IMR-90 (cell line): ENCODE measurements at regions not wholly inside any gene's neighbourhood (a gene's known extent, or its start where the extent isn't known, plus 50 kb on each side); places are given as distances from the start of the nearest gene placed in this dataset. TPM values are rescaled to one million over a fixed set of nuclear protein-coding genes. Genes with fewer than 3 reads are reported as not detected.

ENCODE experiments used
- ATAC-seq: fragments of 200-7000 bp; cut with Tn5 transposase; 2 replicates; pipeline ENCODE4 v1.9.1; 2020; ENCODE audit warnings: low read depth, mild to moderate bottlenecking, moderate library complexity
- BruUV-seq: library from RNA; stranded (reverse); fragments of 400-500 nt; replicated peaks from 2 replicates; lab custom pipeline; 2021; lab: Mats Ljungman, UMichigan
- CTCF ChIA-PET: fragments of 300-600 bp; formaldehyde crosslinking; extraction: SDS; loops from one replicate; lab custom pipeline; 2021; ENCODE audit warnings: antibody characterized with exemption; lab: Yijun Ruan, JAX
- POLR2A ChIA-PET: fragments of 300-600 bp; sonication (Branson Sonifier 250); formaldehyde crosslinking; loops from one replicate; lab custom pipeline; 2022; ENCODE audit warnings: antibody characterized with exemption; ENCODE audit not compliant: unreplicated experiment; lab: Charles Lee
- DNase-seq: peaks from one replicate; pipeline ENCODE4 v3.0.0; 2013
- H2AFZ ChIP-seq: replicated peaks from 2 replicates; pipeline ENCODE3; 2013; ENCODE audit warnings: low read length, mild to moderate bottlenecking; ENCODE audit not compliant: poor library complexity
- H2AK5ac ChIP-seq: 2 replicates; pipeline ENCODE4 v1.6.1; 2013; ENCODE audit warnings: low read depth, low read length, inconsistent platforms
- H2AK9ac ChIP-seq: replicated peaks from 2 replicates; pipeline ENCODE3; 2013; ENCODE audit warnings: mild to moderate bottlenecking, low read depth, low read length, moderate library complexity; ENCODE audit not compliant: poor library complexity
- H2BK120ac ChIP-seq: 2 replicates; pipeline ENCODE4 v1.6.1; 2013; ENCODE audit warnings: low read depth, low read length, inconsistent platforms
- H2BK15ac ChIP-seq: 3 replicates; pipeline ENCODE4 v1.6.1; 2013; ENCODE audit warnings: low read depth, low read length, inconsistent platforms
- H2BK20ac ChIP-seq: 2 replicates; pipeline ENCODE4 v1.6.1; 2013; ENCODE audit warnings: low read depth, mild to moderate bottlenecking, inconsistent platforms, low read length, moderate library complexity
- H2BK5ac ChIP-seq: 2 replicates; pipeline ENCODE4 v1.6.1; 2013; ENCODE audit warnings: mild to moderate bottlenecking, low read depth, low read length, inconsistent platforms; ENCODE audit not compliant: poor library complexity, severe bottlenecking
- H3K14ac ChIP-seq: replicated peaks from 2 replicates; pipeline ENCODE4 v1.6.1; 2013; ENCODE audit warnings: low read depth, low read length, inconsistent platforms
- H3K18ac ChIP-seq: 2 replicates; pipeline ENCODE4 v1.6.1; 2013; ENCODE audit warnings: low read depth, low read length, control low read depth
- H3K23ac ChIP-seq: 2 replicates; pipeline ENCODE4 v1.6.1; 2013; ENCODE audit warnings: low read depth, low read length, inconsistent platforms
- H3K27ac ChIP-seq: 2 replicates; pipeline ENCODE4 v1.5.1; 2013; ENCODE audit warnings: mild to moderate bottlenecking, control low read depth, low read length; ENCODE audit not compliant: insufficient read depth
- H3K27me3 ChIP-seq: 2 replicates; pipeline ENCODE4 v1.6.1; 2013; ENCODE audit warnings: low read length; ENCODE audit not compliant: control insufficient read depth, insufficient read depth
- H3K36me3 ChIP-seq: 2 replicates; pipeline ENCODE4 v1.6.1; 2013; ENCODE audit warnings: low read length, mixed read lengths; ENCODE audit not compliant: control insufficient read depth, insufficient read depth
- H3K4ac ChIP-seq: 2 replicates; pipeline ENCODE4 v1.6.1; 2013; ENCODE audit warnings: low read depth, low read length, inconsistent platforms
- H3K4me1 ChIP-seq: 2 replicates; pipeline ENCODE4 v1.6.1; 2013; ENCODE audit warnings: low read length, mixed read lengths; ENCODE audit not compliant: control insufficient read depth, insufficient read depth
- H3K4me2 ChIP-seq: 2 replicates; pipeline ENCODE4 v1.6.1; 2013; ENCODE audit warnings: low read depth, mild to moderate bottlenecking, control low read depth, low read length, moderate library complexity
- H3K4me3 ChIP-seq: 2 replicates; pipeline ENCODE4 v1.5.1; 2013; ENCODE audit warnings: low read depth, mild to moderate bottlenecking, control low read depth, low read length, moderate library complexity; ENCODE audit not compliant: insufficient read depth
- H3K56ac ChIP-seq: 2 replicates; pipeline ENCODE4 v1.6.1; 2013; ENCODE audit warnings: low read length, inconsistent platforms; ENCODE audit not compliant: insufficient read depth; ENCODE audit errors: extremely low read depth
- H3K79me1 ChIP-seq, 2 experiments: 2 replicates each; pipeline ENCODE4 v1.6.1; 2013; ENCODE audit warnings: low read length in 2 of 2, inconsistent platforms in 1 of 2, low read depth in 1 of 2
- H3K9ac ChIP-seq: 2 replicates; pipeline ENCODE4 v1.6.1; 2013; ENCODE audit warnings: low read depth, low read length, control low read depth
- H3K9me1 ChIP-seq: 2 replicates; pipeline ENCODE4 v1.6.1; 2013; ENCODE audit warnings: low read length, inconsistent platforms; ENCODE audit not compliant: insufficient read depth
- H3K9me3 ChIP-seq: 2 replicates; pipeline ENCODE4 v1.6.1; 2013; ENCODE audit warnings: low read length; ENCODE audit not compliant: control insufficient read depth, insufficient read depth
- H4K20me1 ChIP-seq: 2 replicates; pipeline ENCODE4 v1.6.1; 2013; ENCODE audit warnings: low read length, inconsistent platforms; ENCODE audit not compliant: insufficient read depth
- H4K5ac ChIP-seq: 2 replicates; pipeline ENCODE4 v1.6.1; 2013; ENCODE audit warnings: mild to moderate bottlenecking, low read depth, low read length, control low read depth
- H4K8ac ChIP-seq, 2 experiments: 2 replicates each; pipeline ENCODE4 v1.6.1; 2013; ENCODE audit warnings: low read depth in 2 of 2, low read length in 2 of 2, control low read depth in 1 of 2, inconsistent platforms in 1 of 2
- H4K91ac ChIP-seq: 2 replicates; pipeline ENCODE4 v1.6.1; 2013; ENCODE audit warnings: low read depth, low read length, inconsistent platforms; ENCODE audit not compliant: insufficient read depth
- BHLHE40 ChIP-seq: fragments of 150-350 bp; IDR thresholded peaks from 2 replicates; pipeline ENCODE4 v1.6.1; 2016; ENCODE audit warnings: mild to moderate bottlenecking, low read depth, low read length
- CEBPB ChIP-seq: IDR thresholded peaks from 2 replicates; pipeline ENCODE4 v1.6.1; 2012; ENCODE audit warnings: low read depth, low read length, improper control_type of control experiment
- FOS ChIP-seq: fragments of 150-350 bp; IDR thresholded peaks from 2 replicates; pipeline ENCODE4 v1.6.1; 2016; ENCODE audit warnings: low read depth, low read length
- MAFK ChIP-seq: IDR thresholded peaks from 2 replicates; pipeline ENCODE4 v1.6.1; 2012; ENCODE audit warnings: low read depth, low read length, improper control_type of control experiment
- MXI1 ChIP-seq: IDR thresholded peaks from 2 replicates; pipeline ENCODE4 v1.6.1; 2012; ENCODE audit warnings: low read depth, mild to moderate bottlenecking, low read length, moderate library complexity, borderline replicate concordance
- NFE2L2 ChIP-seq: fragments of 150-350 bp; IDR thresholded peaks from 2 replicates; pipeline ENCODE4 v1.6.1; 2016; ENCODE audit warnings: low read depth, mild to moderate bottlenecking, low read length
- RAD21 ChIP-seq: IDR thresholded peaks from 2 replicates; pipeline ENCODE4 v1.6.1; 2012; ENCODE audit warnings: low read length, improper control_type of control experiment
- RCOR1 ChIP-seq: IDR thresholded peaks from 2 replicates; pipeline ENCODE4 v1.6.1; 2012; ENCODE audit warnings: mild to moderate bottlenecking, low read length, improper control_type of control experiment; ENCODE audit not compliant: insufficient replicate concordance
- RFX5 ChIP-seq: IDR thresholded peaks from 2 replicates; pipeline ENCODE4 v1.8.0; 2012; ENCODE audit warnings: low read depth, mild to moderate bottlenecking, low read length, moderate library complexity
- SMC3 ChIP-seq: fragments of 150-350 bp; IDR thresholded peaks from 2 replicates; pipeline ENCODE4 v1.6.1; 2016; ENCODE audit warnings: low read depth, mild to moderate bottlenecking, antibody characterized with exemption, low read length, moderate library complexity
- WGBS, 2 experiments: methylation state at CpG; one replicate each; pipeline versions ENCODE4 v1.1.5 to v1.1.7; 2013; ENCODE audit warnings: missing lambda C conversion rate in 2 of 2; ENCODE audit not compliant: insufficient read length in 1 of 2; ENCODE audit errors: extremely low coverage in 2 of 2; 5-methylcytosine and 5-hydroxymethylcytosine counted together
- dilution Hi-C: fragments of 300-500 bp; cut with HindIII; formaldehyde crosslinking; loops from one replicate; pipeline ENCODE4 v1.14.3; 2018; ENCODE audit warnings: low sequenced_read_pairs; ENCODE audit not compliant: unreplicated experiment
- in situ Hi-C: fragments of 300-500 bp; cut with MboI; formaldehyde crosslinking; loops from 3 replicates; pipeline ENCODE4 v1.14.3; 2019; ENCODE audit warnings: low sequenced_read_pairs, inconsistent platforms, mixed read lengths
- intact Hi-C: fragments of 100-400 bp; cut with micrococcal nuclease; formaldehyde crosslinking; loops from 2 replicates; pipeline ENCODE4 v1.10.0; 2022
- microRNA-seq, 2 experiments: library from miRNA; stranded (forward) in 1 of 2; unstranded in 1 of 2; fragments of 10-50 nt in 1 of 2; fragments of <30 nt in 1 of 2; gene quantifications in 1 of 2; microRNA quantifications in 1 of 2; one replicate each; pipeline versions ENCODE3 to v1.1.0; 2013 to 2020; ENCODE audit not compliant: insufficient read depth in 1 of 2, insufficient read length in 1 of 2, unreplicated experiment in 1 of 2
- small RNA-seq, 5 experiments: library from RNA; depleted of rRNA; stranded (forward); fragments of <200 nt; gene quantifications; one replicate each; pipeline ENCODE3, GENCODE V24; 2012

GRCh38 chr17:70024253-70024652 is 50.8 kb upstream of the KCNJ16 start:
- H2BK5ac ChIP-seq = no peak overlapping the region
- in situ Hi-C loops (no loop called here), dilution Hi-C loops (no loop called here), intact Hi-C loops (no loop called here)
- TF ChIP-seq BHLHE40 (no peak), SMC3 (no peak), RCOR1 (no peak), MXI1 (no peak), MAFK (no peak), FOS (no peak), RFX5 (no peak), RAD21 (no peak), CEBPB (no peak), NFE2L2 (no peak)
- no peak overlapping the region for H2AK5ac ChIP-seq
- no peaks in the 10 kb centered on the region for H3K36me3 ChIP-seq
- BruUV-seq = no TSS peak
- H3K79me1 ChIP-seq = no peaks in the 10 kb centered on the region
- no peak overlapping the region for H2AK9ac ChIP-seq
- H2BK15ac ChIP-seq = no peak overlapping the region
- no peak overlapping the region for H3K23ac ChIP-seq
- no peak overlapping the region for H4K8ac ChIP-seq
- H3K27me3 ChIP-seq = no peaks in the 10 kb centered on the region
- no CpG with 5 or more reads among the region's 1 CpG for WGBS, 2 experiments
- no peak overlapping the region for H3K9ac ChIP-seq
- ChIA-PET CTCF (no interaction called here), POLR2A (interaction anchor here (1.1 kb wide), 1 partner anchor 417 kb away, joined by 3 read pairs; no protein-coding TSS in a partner anchor)
- H3K27ac ChIP-seq = no peak overlapping the region
- H4K20me1 ChIP-seq = no peaks in the 10 kb centered on the region
- H3K18ac ChIP-seq = peak overlapping the region; percentile 53; the same call in 1 of the 2 replicates
- no peaks in the 10 kb centered on the region for H3K9me3 ChIP-seq
- H4K91ac ChIP-seq = no peak overlapping the region
- no peak overlapping the region for H3K4me3 ChIP-seq
- H3K9me1 ChIP-seq = no peaks in the 10 kb centered on the region
- H3K4me1 ChIP-seq = peaks cover 10% of the 10 kb centered on the region
- no peak overlapping the region for H2BK120ac ChIP-seq
- H2AFZ ChIP-seq = no peak overlapping the region
- DNase-seq = peak; percentile 10
- ATAC-seq = peak; percentile 54; the same call in 1 of the 2 replicates
- H3K4me2 ChIP-seq = no peak overlapping the region
- H2BK20ac ChIP-seq = no peak overlapping the region
- no peak overlapping the region for H3K56ac ChIP-seq
- no peak overlapping the region for H4K5ac ChIP-seq
- no peak overlapping the region for H3K4ac ChIP-seq
- H3K14ac ChIP-seq = no peak overlapping the region

Small RNA genes lying in the stretch of these regions (microRNA-seq; reads per million reads assigned to microRNA genes)
- gene AC002545.1 (ENCODE audit: insufficient read depth, insufficient read length) (not detected), gene RF00019 (ENCODE audit: insufficient read depth, insufficient read length) (not detected)

Small RNA genes lying in the stretch of these regions (small RNA-seq; reads per million reads assigned to genes)
- gene AC002545.1 = 0 reads per million in 5 experiments
- 0 reads per million in 5 experiments for gene RF00019
